PC-3 (cell line): ENCODE measurements at regions not wholly inside any gene's neighbourhood (a gene's known extent, or its start where the extent isn't known, plus 50 kb on each side); places are given as distances from the start of the nearest gene placed in this dataset.
"Not testable (repeated sequence)": the region's sequence is repeated elsewhere in the genome, so short reads cannot be mapped to it uniquely, and the experiment has no call there.

ENCODE experiments used
- ATAC-seq: fragments of 200-7000 bp; cut with Tn5 transposase; 2 replicates; pipeline ENCODE4 v1.9.1; 2020; ENCODE audit warnings: mild to moderate bottlenecking, moderate library complexity
- BruUV-seq: library from RNA; stranded (reverse); fragments of 400-500 nt; replicated peaks from 2 replicates; lab custom pipeline; 2021; lab: Mats Ljungman, UMichigan
- CTCF ChIA-PET: fragments of 300-600 bp; sonication (Branson Sonifier 250); formaldehyde crosslinking; loops from one replicate; lab custom pipeline; 2022; ENCODE audit warnings: antibody characterized with exemption; lab: Charles Lee
- POLR2A ChIA-PET: fragments of 300-600 bp; sonication (Branson Sonifier 250); formaldehyde crosslinking; loops from one replicate; lab custom pipeline; 2022; ENCODE audit warnings: antibody characterized with exemption; ENCODE audit not compliant: unreplicated experiment; lab: Charles Lee
- DNase-seq: peaks from one replicate; pipeline ENCODE4 v3.0.0-alpha.2; 2015
- H2AFZ ChIP-seq: fragments of 300-600 bp; sonication (generic); 2 replicates; pipeline ENCODE4 v1.6.0; 2016; ENCODE audit warnings: antibody characterized with exemption, low read length
- H3F3A ChIP-seq: fragments of 300-600 bp; sonication (generic); one replicate; pipeline ENCODE4 v1.6.0; 2017; ENCODE audit warnings: antibody characterized with exemption, low read length, control low read depth, mild to moderate bottlenecking; ENCODE audit not compliant: unreplicated experiment
- H3K27ac ChIP-seq: fragments of 300-600 bp; sonication (generic); 2 replicates; pipeline ENCODE4 v1.5.1; 2016; ENCODE audit warnings: mild to moderate bottlenecking, low read length
- H3K27me3 ChIP-seq: fragments of 300-600 bp; sonication (generic); 2 replicates; pipeline ENCODE4 v1.6.1; 2016; ENCODE audit warnings: low read length, mixed read lengths
- H3K36me3 ChIP-seq: fragments of 300-600 bp; sonication (generic); 2 replicates; pipeline ENCODE4 v1.6.1; 2016; ENCODE audit warnings: low read depth, mixed run types, low read length, mixed read lengths
- H3K4me1 ChIP-seq: fragments of 300-600 bp; sonication (generic); 2 replicates; pipeline ENCODE4 v1.5.1; 2016; ENCODE audit warnings: low read length; ENCODE audit not compliant: insufficient read depth
- H3K4me2 ChIP-seq: fragments of 300-600 bp; sonication (generic); 2 replicates; pipeline ENCODE4 v1.6.0; 2016; ENCODE audit warnings: low read length
- H3K4me3 ChIP-seq: fragments of 300-600 bp; sonication (generic); 2 replicates; pipeline ENCODE4 v1.5.1; 2016; ENCODE audit warnings: mild to moderate bottlenecking, low read length, mixed read lengths
- H3K79me2 ChIP-seq: fragments of 300-600 bp; sonication (generic); 2 replicates; pipeline ENCODE4 v1.6.1; 2017; ENCODE audit warnings: low read length, mixed read lengths
- H3K9ac ChIP-seq: fragments of 300-600 bp; sonication (generic); 2 replicates; pipeline ENCODE4 v1.6.0; 2016; ENCODE audit warnings: mild to moderate bottlenecking, low read length
- H3K9me2 ChIP-seq: fragments of 300-600 bp; sonication (generic); replicated peaks from 2 replicates; pipeline ENCODE4 v1.6.1; 2016; ENCODE audit warnings: mixed run types, low read length, mixed read lengths
- H3K9me3 ChIP-seq: fragments of 300-600 bp; sonication (generic); 2 replicates; pipeline ENCODE4 v1.6.1; 2016; ENCODE audit warnings: low read length, mixed read lengths
- H4K20me1 ChIP-seq: fragments of 300-600 bp; sonication (generic); 2 replicates; pipeline ENCODE4 v1.6.1; 2016; ENCODE audit warnings: low read length, mixed read lengths
- EZH2 ChIP-seq: fragments of 300-600 bp; sonication (generic); IDR thresholded peaks from one replicate; pipeline ENCODE4 v1.6.1; 2017; ENCODE audit warnings: antibody characterized with exemption, mild to moderate bottlenecking, low read length; ENCODE audit not compliant: unreplicated experiment
- EZH2phosphoT487 ChIP-seq: fragments of 300-600 bp; sonication (generic); IDR thresholded peaks from 2 replicates; pipeline ENCODE4 v1.6.1; 2018; ENCODE audit warnings: mild to moderate bottlenecking, antibody characterized with exemption, low read length, borderline replicate concordance
- intact Hi-C: fragments of 100-400 bp; cut with micrococcal nuclease; formaldehyde crosslinking; loops from 2 replicates; pipeline ENCODE4 v1.9.0; 2023
- TF ChIP-seq, protein P1 (sequence below): fragments of 300-600 bp; sonication (generic); conservative IDR thresholded peaks from 2 replicates; pipeline ENCODE4 v1.5.1; 2017; ENCODE audit warnings: antibody characterized with exemption, low read depth, mild to moderate bottlenecking, low read length

DNA sequence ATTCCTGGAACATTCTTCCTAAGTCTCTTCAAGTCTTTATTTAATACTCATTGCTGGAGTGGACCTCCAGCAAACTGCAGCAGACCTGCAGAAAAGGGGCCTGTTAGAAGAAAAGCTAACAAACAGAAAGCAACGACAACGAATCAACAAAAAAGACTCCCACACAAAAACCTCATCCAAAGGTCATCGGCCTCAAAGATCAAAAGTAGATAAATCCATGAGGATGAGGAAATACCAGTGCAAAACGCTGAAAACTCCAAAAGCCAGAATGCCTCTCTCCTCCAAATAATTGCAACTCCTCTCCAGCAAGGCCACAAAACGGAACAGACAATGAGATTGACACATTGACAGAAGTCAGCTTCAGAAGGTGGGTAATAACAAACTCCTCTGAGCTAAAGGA, 472.2 kb downstream of the C12orf50 start:
- POLR2A ChIA-PET: no interaction called here
- no peak overlapping the region for H3K9ac ChIP-seq
- H2AFZ ChIP-seq: no peak overlapping the region
- H3K36me3 ChIP-seq: no peaks in the 10 kb centered on the region
- BruUV-seq: no TSS peak
- no peaks in the 10 kb centered on the region for H3F3A ChIP-seq
- no peak overlapping the region for H3K4me3 ChIP-seq
- H3K27ac ChIP-seq: no peak overlapping the region
- no peaks in the 10 kb centered on the region for H3K9me2 ChIP-seq
- no peaks in the 10 kb centered on the region for H3K9me3 ChIP-seq
- no peaks in the 10 kb centered on the region for H3K79me2 ChIP-seq
- no peaks in the 10 kb centered on the region for H4K20me1 ChIP-seq
- intact Hi-C loops: no loop called here
- TF ChIP-seq EZH2phosphoT487 (no peak), EZH2 (no peak)
- TF ChIP-seq, protein P1, sequence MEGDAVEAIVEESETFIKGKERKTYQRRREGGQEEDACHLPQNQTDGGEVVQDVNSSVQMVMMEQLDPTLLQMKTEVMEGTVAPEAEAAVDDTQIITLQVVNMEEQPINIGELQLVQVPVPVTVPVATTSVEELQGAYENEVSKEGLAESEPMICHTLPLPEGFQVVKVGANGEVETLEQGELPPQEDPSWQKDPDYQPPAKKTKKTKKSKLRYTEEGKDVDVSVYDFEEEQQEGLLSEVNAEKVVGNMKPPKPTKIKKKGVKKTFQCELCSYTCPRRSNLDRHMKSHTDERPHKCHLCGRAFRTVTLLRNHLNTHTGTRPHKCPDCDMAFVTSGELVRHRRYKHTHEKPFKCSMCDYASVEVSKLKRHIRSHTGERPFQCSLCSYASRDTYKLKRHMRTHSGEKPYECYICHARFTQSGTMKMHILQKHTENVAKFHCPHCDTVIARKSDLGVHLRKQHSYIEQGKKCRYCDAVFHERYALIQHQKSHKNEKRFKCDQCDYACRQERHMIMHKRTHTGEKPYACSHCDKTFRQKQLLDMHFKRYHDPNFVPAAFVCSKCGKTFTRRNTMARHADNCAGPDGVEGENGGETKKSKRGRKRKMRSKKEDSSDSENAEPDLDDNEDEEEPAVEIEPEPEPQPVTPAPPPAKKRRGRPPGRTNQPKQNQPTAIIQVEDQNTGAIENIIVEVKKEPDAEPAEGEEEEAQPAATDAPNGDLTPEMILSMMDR: no peak
- H3K4me1 ChIP-seq: no peaks in the 10 kb centered on the region
- no peak for ATAC-seq
- no peaks in the 10 kb centered on the region for H3K27me3 ChIP-seq
- CTCF ChIA-PET: no interaction called here
- H3K4me2 ChIP-seq: no peak overlapping the region
- DNase-seq: no peak

DNA sequence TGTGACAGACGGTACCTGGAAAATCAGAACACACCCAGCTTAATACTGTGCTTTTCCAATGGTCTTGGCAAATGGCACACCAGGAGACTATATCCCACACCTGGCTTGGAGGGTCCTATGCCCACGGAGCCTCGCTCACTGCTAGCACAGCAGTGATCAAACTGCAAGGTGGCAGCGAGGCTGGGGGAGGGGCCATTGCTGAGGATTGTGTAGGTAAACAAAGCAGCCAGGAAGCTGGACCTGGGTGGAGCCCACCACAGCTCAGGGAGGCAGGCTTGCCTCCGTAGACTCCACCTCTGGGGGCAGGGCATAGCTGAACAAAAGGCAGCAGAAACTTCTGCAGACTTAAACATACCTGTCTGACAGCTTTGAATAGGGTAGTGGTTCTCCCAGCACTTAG, 498.0 kb downstream of the C12orf50 start:
- H4K20me1 ChIP-seq, H3K9me3 ChIP-seq, POLR2A ChIA-PET, H3K79me2 ChIP-seq, intact Hi-C loops, CTCF ChIA-PET, H3K27ac ChIP-seq, BruUV-seq, H3K9me2 ChIP-seq, DNase-seq, H3K27me3 ChIP-seq, H3K9ac ChIP-seq, H2AFZ ChIP-seq, H3K4me1 ChIP-seq, H3K4me3 ChIP-seq, H3F3A ChIP-seq, H3K36me3 ChIP-seq, ATAC-seq, H3K4me2 ChIP-seq: not testable (repeated sequence)

DNA sequence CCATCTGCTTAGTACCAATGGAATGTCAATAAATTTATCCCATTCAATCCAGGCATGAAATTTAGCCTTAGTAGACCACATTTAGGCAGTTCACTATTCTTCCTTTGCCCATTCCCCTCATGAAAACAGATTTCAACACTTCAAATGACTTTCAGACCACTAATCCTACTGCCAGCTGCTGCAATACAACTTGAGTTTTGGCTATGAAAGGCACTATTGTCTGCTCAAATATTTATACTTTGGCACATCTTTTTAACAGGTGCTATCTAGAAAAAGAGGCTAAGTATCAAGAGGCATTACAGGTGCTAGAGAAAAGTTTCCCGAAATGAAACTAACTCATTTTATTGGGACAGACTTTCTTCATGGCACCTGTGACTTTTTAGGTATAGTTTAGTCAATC, 499.8 kb downstream of the C12orf50 start:
- no peaks in the 10 kb centered on the region for H3F3A ChIP-seq
- H3K79me2 ChIP-seq: no peaks in the 10 kb centered on the region
- no peaks in the 10 kb centered on the region for H3K36me3 ChIP-seq
- no TSS peak for BruUV-seq
- H3K9me3 ChIP-seq: no peaks in the 10 kb centered on the region
- H3K9me2 ChIP-seq: no peaks in the 10 kb centered on the region
- TF ChIP-seq, protein P1: no peak
- no peak for TF ChIP-seq EZH2phosphoT487
- no peak for TF ChIP-seq EZH2
- DNase-seq (no peak), ATAC-seq (no peak)
- CTCF ChIA-PET: no interaction called here
- no peak overlapping the region for H3K4me2 ChIP-seq
- POLR2A ChIA-PET: no interaction called here
- no peak overlapping the region for H3K27ac ChIP-seq
- H3K4me3 ChIP-seq: no peak overlapping the region
- intact Hi-C loops: no loop called here
- H2AFZ ChIP-seq: no peak overlapping the region
- H3K9ac ChIP-seq: no peak overlapping the region
- no peaks in the 10 kb centered on the region for H3K4me1 ChIP-seq
- no peaks in the 10 kb centered on the region for H4K20me1 ChIP-seq
- H3K27me3 ChIP-seq: no peaks in the 10 kb centered on the region
